WTC11 (cell line): ENCODE measurements at regions not wholly inside any gene's neighbourhood (a gene's known extent, or its start where the extent isn't known, plus 50 kb on each side); places are given as distances from the start of the nearest gene placed in this dataset.

Experiments used
- ATAC-seq: fragments of 200-7000 bp; cut with Tn5 transposase; 2 replicates; pipeline ENCODE4 v1.10.0; 2021; ENCODE audit warnings: mild to moderate bottlenecking, moderate library complexity
- CTCF ChIA-PET: fragments of 300-600 bp; sonication (Branson Sonifier 250); formaldehyde crosslinking; loops from one replicate; lab custom pipeline; 2021; ENCODE audit warnings: antibody characterized with exemption; lab: Charles Lee
- POLR2A ChIA-PET: fragments of 350-600 bp; sonication (Branson Sonifier 250); formaldehyde crosslinking; loops from one replicate; lab custom pipeline; 2021; ENCODE audit warnings: antibody characterized with exemption; lab: Charles Lee
- DNase-seq: peaks from one replicate; pipeline ENCODE4 v3.0.0; 2021; ENCODE audit warnings: low spot score
- H3K27ac Mint-ChIP-seq: 2 replicates; pipeline ENCODE4 v1.8.0; 2021; ENCODE audit warnings: mixed read lengths
- H3K27me3 Mint-ChIP-seq: 2 replicates; pipeline ENCODE4 v1.8.0; 2021; ENCODE audit warnings: low read depth, mild to moderate bottlenecking, moderate library complexity, mixed read lengths
- H3K36me3 Mint-ChIP-seq: 2 replicates; pipeline ENCODE4 v1.8.0; 2021; ENCODE audit warnings: mixed read lengths
- H3K4me1 Mint-ChIP-seq: 2 replicates; pipeline ENCODE4 v1.8.0; 2022; ENCODE audit warnings: mixed read lengths
- H3K4me3 Mint-ChIP-seq: 2 replicates; pipeline ENCODE4 v1.8.0; 2021; ENCODE audit warnings: mild to moderate bottlenecking, moderate library complexity, mixed read lengths
- H3K9me3 Mint-ChIP-seq: 2 replicates; pipeline ENCODE4 v1.8.0; 2021; ENCODE audit warnings: mixed read lengths
- FOXP4 ChIP-seq: sonication (generic); formaldehyde crosslinking; IDR thresholded peaks from 2 replicates; pipeline ENCODE4 v1.8.0; 2022; ENCODE audit warnings: mild to moderate bottlenecking, missing genetic modification reagents
- GABPB1 ChIP-seq: sonication (generic); formaldehyde crosslinking; IDR thresholded peaks from 2 replicates; pipeline ENCODE4 v1.8.1; 2023; ENCODE audit warnings: mild to moderate bottlenecking, missing genetic modification reagents
- IRF2 ChIP-seq: sonication (generic); formaldehyde crosslinking; IDR thresholded peaks from 2 replicates; pipeline ENCODE4 v1.8.0; 2022; ENCODE audit warnings: low read depth, missing genetic modification reagents, borderline replicate concordance
- MXD4 ChIP-seq: fragments of 250-450 bp; sonication (Bioruptor Pico); IDR thresholded peaks from 2 replicates; pipeline ENCODE4 v1.8.0; 2021; ENCODE audit warnings: mild to moderate bottlenecking, moderate library complexity, borderline replicate concordance
- MYBL2 ChIP-seq: sonication (generic); formaldehyde crosslinking; IDR thresholded peaks from 2 replicates; pipeline ENCODE4 v1.8.1; 2023; ENCODE audit warnings: mild to moderate bottlenecking, moderate library complexity, missing genetic modification reagents
- NR2C2 ChIP-seq: sonication (generic); formaldehyde crosslinking; IDR thresholded peaks from 2 replicates; pipeline ENCODE4 v1.8.0; 2022; ENCODE audit warnings: mild to moderate bottlenecking, missing genetic modification reagents
- NR3C1 ChIP-seq: sonication (generic); formaldehyde crosslinking; conservative IDR thresholded peaks from 2 replicates; pipeline ENCODE4 v1.8.1; 2023; ENCODE audit warnings: low read depth, mild to moderate bottlenecking, missing genetic modification reagents
- OVOL2 ChIP-seq: fragments of 250-450 bp; sonication (Bioruptor Pico); IDR thresholded peaks from 2 replicates; pipeline ENCODE4 v1.9.0; 2021; ENCODE audit warnings: mild to moderate bottlenecking, borderline replicate concordance
- PRDM15 ChIP-seq: sonication (generic); formaldehyde crosslinking; IDR thresholded peaks from 2 replicates; pipeline ENCODE4 v1.8.0; 2022; ENCODE audit warnings: missing genetic modification reagents
- TP53 ChIP-seq: sonication (generic); formaldehyde crosslinking; IDR thresholded peaks from 2 replicates; pipeline ENCODE4 v1.8.1; 2023; ENCODE audit warnings: mild to moderate bottlenecking, missing genetic modification reagents
- USF1 ChIP-seq: sonication (generic); formaldehyde crosslinking; IDR thresholded peaks from 2 replicates; pipeline ENCODE4 v1.8.0; 2022; ENCODE audit warnings: mild to moderate bottlenecking, missing genetic modification reagents
- USF2 ChIP-seq: sonication (generic); formaldehyde crosslinking; IDR thresholded peaks from 2 replicates; pipeline ENCODE4 v1.8.1; 2023; ENCODE audit warnings: mild to moderate bottlenecking, missing genetic modification reagents, moderate library complexity
- ZBTB21 ChIP-seq: sonication (generic); formaldehyde crosslinking; IDR thresholded peaks from 2 replicates; pipeline ENCODE4 v1.8.1; 2023; ENCODE audit warnings: mild to moderate bottlenecking, missing genetic modification reagents, borderline replicate concordance
- ZBTB43 ChIP-seq: sonication (generic); formaldehyde crosslinking; IDR thresholded peaks from 2 replicates; pipeline ENCODE4 v1.8.1; 2023; ENCODE audit warnings: mild to moderate bottlenecking, missing genetic modification reagents
- ZNF317 ChIP-seq: sonication (generic); formaldehyde crosslinking; IDR thresholded peaks from 2 replicates; pipeline ENCODE4 v1.8.1; 2023; ENCODE audit warnings: low read depth, mild to moderate bottlenecking, moderate library complexity, missing genetic modification reagents, borderline replicate concordance
- ZNF416 ChIP-seq: fragments of 250-450 bp; sonication (Bioruptor Pico); IDR thresholded peaks from 2 replicates; pipeline ENCODE4 v1.9.0; 2021; ENCODE audit warnings: mild to moderate bottlenecking, inconsistent platforms
- ZNF671 ChIP-seq: fragments of 250-450 bp; sonication (Bioruptor Pico); IDR thresholded peaks from 2 replicates; pipeline ENCODE4 v1.8.0; 2021; ENCODE audit warnings: mild to moderate bottlenecking

- ChIA-PET CTCF (no interaction called here), POLR2A (interaction anchor here (0.6 to 0.7 kb wide), 2 partner anchors 222 to 904 kb away, joined by 3 read pairs; no protein-coding TSS in a partner anchor)
- Mint-ChIP-seq H3K36me3 (no peaks in the 10 kb centered on the region), H3K4me1 (no peaks in the 10 kb centered on the region), H3K27ac (no peak overlapping the region), H3K9me3 (no peaks in the 10 kb centered on the region), H3K27me3 (no peaks in the 10 kb centered on the region), H3K4me3 (no peak overlapping the region)
- ATAC-seq = no peak
- TF ChIP-seq ZNF671 (CRISPR knock-in tag) = no peak
- no peak for TF ChIP-seq PRDM15 (CRISPR knock-in tag)
- no peak for TF ChIP-seq MYBL2 (CRISPR knock-in tag)
- no peak for TF ChIP-seq FOXP4 (CRISPR knock-in tag)
- no peak for TF ChIP-seq ZBTB21 (CRISPR knock-in tag)
- no peak for DNase-seq
These were observed 74.4 kb downstream of the TMX1 start for GRCh38 chr14:51314321-51315015.

GRCh38 chr14:51317373-51317772 lies 77.3 kb downstream of the TMX1 start:
- DNase-seq = no peak
- no peak overlapping the region for H3K27ac Mint-ChIP-seq
- CTCF ChIA-PET = no interaction called here
- ATAC-seq = no peak
- TF ChIP-seq ZNF317 (CRISPR knock-in tag) = no peak
- no peak for TF ChIP-seq ZNF416 (CRISPR knock-in tag)
- TF ChIP-seq USF2 (CRISPR knock-in tag) = no peak
- TF ChIP-seq NR3C1 (CRISPR knock-in tag) = no peak
- no peak overlapping the region for H3K4me3 Mint-ChIP-seq
- H3K9me3 Mint-ChIP-seq = no peaks in the 10 kb centered on the region
- POLR2A ChIA-PET = no interaction called here
- H3K36me3 Mint-ChIP-seq = no peaks in the 10 kb centered on the region
- H3K4me1 Mint-ChIP-seq = no peaks in the 10 kb centered on the region
- no peaks in the 10 kb centered on the region for H3K27me3 Mint-ChIP-seq

GRCh38 chr14:51318813-51319597 lies 79.0 kb downstream of the TMX1 start:
- no peak for DNase-seq
- TF ChIP-seq GABPB1 (CRISPR knock-in tag) = no peak
- no peak for TF ChIP-seq IRF2 (CRISPR knock-in tag)
- no peak for TF ChIP-seq USF1 (CRISPR knock-in tag)
- no peak for TF ChIP-seq OVOL2 (CRISPR knock-in tag)
- no peak for TF ChIP-seq MXD4
- no peak for TF ChIP-seq TP53 (CRISPR knock-in tag)
- TF ChIP-seq NR2C2 (CRISPR knock-in tag) = no peak
- TF ChIP-seq ZBTB43 = no peak
- CTCF ChIA-PET = interaction anchor here (0.8 kb wide), 2 partner anchors 457 to 462 kb away, joined by 3 read pairs; no protein-coding TSS in a partner anchor

More at GRCh38 chr14:51318813-51319597, 79.0 kb downstream of the TMX1 start:
- Mint-ChIP-seq H3K36me3 (no peaks in the 10 kb centered on the region), H3K4me1 (no peaks in the 10 kb centered on the region), H3K9me3 (no peaks in the 10 kb centered on the region), H3K27ac (no peak overlapping the region), H3K4me3 (no peak overlapping the region), H3K27me3 (no peaks in the 10 kb centered on the region)
- POLR2A ChIA-PET = no interaction called here
- ATAC-seq = no peak
